GM18907 (cell line): ENCODE measurements at regions not wholly inside any gene's neighbourhood (a gene's known extent, or its start where the extent isn't known, plus 50 kb on each side); places are given as distances from the start of the nearest gene placed in this dataset.

Experiments
- ATAC-seq: cut with Tn5 transposase; IDR thresholded peaks from one replicate; pipeline ENCODE4 v1.9.1; 2021; ENCODE audit warnings: mild to moderate bottlenecking, moderate library complexity; ENCODE audit not compliant: unreplicated experiment

DNA sequence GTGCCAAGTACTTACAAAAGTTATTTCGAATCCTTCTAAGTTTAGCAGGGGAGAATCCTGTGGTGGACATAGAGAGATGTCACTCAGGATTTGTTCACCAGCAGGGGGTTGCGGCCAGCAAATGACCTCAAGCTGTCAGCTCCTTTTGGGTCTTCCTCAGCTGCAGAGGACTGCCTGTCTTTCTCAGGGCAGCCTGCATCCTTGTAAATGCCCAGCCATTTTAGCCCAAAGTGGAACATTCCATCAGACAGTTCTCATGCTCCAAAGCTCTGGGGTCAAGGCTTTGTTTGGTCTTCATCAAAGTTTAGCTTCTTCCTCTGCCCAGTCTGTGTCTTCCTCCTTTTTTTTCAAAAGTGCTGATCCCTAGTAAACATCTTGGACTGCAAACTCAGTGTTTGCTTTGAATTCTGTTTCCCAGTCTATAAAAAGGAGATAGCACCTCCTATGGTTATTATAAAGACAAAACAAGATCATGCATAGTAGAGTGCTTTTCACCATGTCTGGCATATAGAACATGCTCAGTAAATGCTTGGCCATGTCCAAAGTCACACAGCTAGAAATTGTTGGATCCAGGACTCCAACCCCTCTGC is 156.4 kb upstream of the GATB start:
- ATAC-seq = no peak

DNA sequence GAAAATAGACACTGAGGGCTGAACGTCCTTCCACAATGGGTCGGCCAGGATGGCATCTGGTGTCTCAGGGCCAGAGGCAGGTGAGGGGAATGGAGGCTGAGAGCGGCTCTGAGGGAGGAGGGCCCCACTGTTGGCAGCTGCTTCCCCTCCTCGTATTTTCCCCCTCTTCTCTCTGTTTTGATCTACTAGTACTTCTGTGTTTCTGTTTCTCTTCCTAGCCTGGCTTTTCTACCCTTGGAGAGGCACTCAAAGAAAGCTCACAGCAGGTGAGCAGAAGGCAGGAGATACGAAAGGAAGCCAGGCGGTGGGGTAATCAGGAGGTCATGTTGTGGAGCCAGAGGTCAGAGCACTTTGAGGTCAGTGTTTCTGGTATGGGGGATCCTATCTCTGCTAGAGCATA is 151.8 kb upstream of the GATB start:
- ATAC-seq = no peak

DNA sequence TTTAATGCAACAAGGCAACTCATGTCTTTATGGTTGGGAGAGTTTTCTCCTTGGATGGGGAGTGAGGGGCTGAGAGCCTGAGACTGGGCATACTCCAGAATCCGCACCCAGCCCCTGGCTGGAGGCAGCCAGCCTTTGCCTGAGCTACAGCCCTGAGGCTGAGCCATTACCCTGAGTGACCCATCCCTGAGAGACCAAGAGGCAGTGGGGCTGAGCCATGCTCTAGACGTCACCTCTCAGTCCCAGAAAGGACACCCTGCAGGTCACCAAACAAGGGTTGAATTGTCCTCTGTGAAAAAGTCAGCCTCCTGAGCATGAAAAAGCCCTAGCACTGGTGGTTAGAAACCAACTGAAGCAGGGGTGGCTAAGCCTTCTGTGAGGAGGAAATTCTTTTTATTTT is 151.2 kb upstream of the GATB start:
- no peak for ATAC-seq

DNA sequence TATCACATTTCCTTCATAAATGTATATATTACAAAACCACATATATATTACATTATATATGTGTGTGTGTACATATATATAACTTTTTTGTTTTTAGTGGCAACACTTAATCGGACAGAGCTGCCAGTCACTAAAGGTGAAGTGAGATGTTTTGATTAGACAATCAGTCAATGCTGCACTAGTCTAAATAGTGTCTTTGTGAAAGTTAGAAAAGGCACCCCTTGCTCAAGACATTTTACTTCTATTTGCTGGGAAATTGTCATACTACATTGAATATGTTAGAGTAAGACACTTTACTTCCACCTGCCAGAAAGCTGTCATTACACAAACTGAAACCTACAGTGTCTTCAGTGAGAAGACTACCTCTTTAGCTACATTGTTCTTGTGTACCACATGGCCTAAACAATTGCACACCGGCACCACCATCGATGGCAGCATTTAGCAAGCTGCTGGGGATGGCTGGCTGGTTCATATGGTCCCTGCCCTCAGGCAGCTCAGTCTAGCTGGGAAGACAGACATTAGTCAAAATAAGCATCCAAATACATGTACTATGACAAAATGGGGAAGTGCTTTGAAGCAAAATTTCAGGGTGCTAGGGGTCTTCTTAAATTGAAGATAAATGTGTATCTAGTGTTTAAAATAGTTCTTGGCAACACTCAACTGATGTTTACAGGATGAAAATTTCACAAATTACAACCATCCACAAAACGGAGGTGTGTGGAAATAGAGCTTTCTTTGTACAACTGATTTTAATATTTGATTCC is 148.1 kb upstream of the GATB start:
- ATAC-seq = no peak

DNA sequence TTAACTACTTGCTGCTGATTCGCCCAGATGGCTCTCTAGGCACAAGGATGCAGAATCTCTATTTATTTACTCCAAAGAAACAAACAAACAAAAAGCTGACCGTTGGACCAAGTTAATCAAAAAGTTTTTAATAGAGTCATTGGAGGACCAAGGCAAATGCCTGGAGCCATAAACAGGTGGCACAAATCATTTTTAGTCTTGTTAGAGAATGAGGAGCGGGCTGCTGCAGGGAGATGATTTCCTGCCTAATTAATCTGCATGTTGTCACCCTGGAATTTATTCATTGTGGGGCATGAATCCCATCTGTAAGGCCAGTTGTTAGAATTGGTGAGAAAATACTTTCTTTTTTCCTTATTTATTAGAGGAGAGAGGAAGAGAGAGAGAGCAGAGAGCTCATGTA is 147.4 kb upstream of the GATB start:
- ATAC-seq = no peak

- ATAC-seq = no peak
Observed at GRCh38 chr4:151906438-151906837, 145.6 kb upstream of the GATB start.

GRCh38 chr4:151905197-151905596 is 144.4 kb upstream of the GATB start:
- ATAC-seq = peak; percentile 92

- ATAC-seq = no peak
Observed at GRCh38 chr4:151901631-151902030, 140.8 kb upstream of the GATB start.

DNA sequence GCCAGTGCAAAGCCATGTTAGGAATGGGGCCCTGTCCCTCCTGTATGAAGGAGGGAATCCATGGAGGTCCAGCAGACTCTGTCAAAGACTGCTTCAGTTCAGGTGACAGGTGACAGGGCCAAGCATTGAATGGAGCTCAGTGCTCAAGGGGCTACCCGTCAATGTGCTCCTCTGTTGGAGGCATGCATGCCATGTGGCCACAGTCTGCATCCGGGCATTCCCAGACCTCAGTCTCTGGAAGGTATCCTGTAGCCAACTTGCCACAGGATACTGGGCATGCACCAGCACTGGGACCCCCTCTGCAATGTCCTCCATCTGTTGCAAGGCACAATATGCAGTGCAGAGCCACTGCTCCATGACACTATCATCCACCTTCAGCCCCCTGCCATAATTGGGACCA is 136.1 kb upstream of the GATB start:
- ATAC-seq = no peak

DNA sequence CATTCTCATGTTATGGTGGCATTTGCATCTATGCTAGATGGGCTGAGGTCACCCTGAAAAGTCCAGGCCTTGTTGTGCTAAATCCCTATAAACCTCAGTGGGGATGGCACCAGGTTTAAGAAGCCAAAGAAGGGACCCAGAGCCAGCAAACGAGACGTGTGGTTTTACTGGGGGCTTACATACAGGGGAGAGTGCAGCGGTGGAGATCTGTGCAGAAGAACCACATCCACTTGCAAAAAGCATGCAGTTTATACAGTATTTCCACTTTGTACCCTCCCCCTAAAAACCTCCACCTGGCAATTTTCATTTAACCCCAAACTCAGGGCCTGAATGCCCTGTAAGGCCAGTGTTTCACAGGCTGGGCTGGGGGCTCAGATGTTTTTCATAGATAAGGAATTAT is 134.9 kb upstream of the GATB start:
- no peak for ATAC-seq

DNA sequence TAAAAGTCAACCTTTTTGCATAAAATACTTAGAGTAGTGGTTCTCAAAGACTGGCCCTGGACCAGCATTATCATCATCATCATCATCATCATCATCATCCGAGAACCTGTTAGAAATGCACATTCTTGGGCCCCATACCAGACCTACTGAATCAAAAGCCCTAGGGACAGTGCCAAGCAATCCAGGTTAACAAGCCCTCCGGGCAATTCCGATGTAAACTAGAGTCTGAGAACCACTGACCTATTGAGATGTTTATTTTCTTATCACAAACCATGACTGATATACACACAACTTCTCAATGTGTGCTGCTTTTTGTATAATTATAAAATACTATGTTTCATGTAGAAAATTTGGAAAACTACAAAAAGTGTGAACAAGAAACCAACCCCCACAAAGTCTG is 133.4 kb upstream of the GATB start:
- ATAC-seq = no peak

DNA sequence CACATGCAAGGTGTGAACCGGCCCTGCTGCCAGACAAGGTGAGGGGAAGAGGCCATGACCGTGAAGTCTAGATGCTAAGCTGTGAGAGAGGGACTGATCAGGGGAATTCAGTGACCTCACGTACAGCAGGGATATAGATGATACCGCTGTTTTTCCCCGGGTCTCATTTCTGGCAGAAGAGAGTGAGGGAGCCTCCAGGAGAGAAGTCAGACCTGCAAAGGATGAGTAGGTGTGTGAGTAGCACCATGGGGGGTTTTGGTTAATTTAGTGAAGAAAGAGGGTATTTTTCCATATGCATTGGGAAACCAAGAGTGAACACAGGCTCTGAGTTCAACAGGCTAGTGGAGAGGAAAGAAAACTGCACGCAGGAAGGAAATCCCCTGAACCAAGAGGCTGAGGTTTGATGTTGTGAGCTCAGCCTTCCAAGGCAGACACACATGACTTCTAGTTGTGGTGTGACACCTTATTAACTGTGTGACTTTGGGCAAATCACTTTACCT is 127.6 kb upstream of the GATB start:
- peak; percentile 49 for ATAC-seq

GRCh38 chr4:151887816-151888180 is 127.0 kb upstream of the GATB start:
- peak; percentile 38 for ATAC-seq

- ATAC-seq = peak; percentile 81
Observed at GRCh38 chr4:151887031-151887815, 126.4 kb upstream of the GATB start.

DNA sequence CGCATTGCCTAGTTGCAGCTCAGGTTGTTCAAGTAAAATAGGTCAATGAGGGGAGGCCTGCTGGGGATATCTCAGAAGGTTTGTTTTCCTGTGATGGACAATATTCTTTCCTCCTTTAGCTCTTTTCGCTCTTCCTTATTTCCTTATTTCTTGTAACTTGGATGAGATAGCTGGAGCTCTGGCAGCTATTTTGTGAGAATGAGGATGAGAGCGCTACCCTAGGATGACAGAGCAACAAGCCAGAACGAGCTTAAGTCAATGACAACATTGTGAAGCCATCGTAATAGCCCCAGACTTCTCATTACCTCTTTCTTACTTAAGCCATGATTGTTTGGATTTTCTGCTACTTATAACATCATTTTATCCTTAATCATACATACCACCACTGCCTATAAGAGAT is 124.3 kb upstream of the GATB start:
- no peak for ATAC-seq

GRCh38 chr4:151883747-151884146 is 122.9 kb upstream of the GATB start:
- ATAC-seq = no peak

- ATAC-seq = peak; percentile 60
Observed at GRCh38 chr4:151882072-151882803, 121.4 kb upstream of the GATB start.

- ATAC-seq = no peak
Observed at GRCh38 chr4:151879705-151880445, 119.1 kb upstream of the GATB start.

- no peak for ATAC-seq
Observed at GRCh38 chr4:151876381-151876988, 115.7 kb upstream of the GATB start.

DNA sequence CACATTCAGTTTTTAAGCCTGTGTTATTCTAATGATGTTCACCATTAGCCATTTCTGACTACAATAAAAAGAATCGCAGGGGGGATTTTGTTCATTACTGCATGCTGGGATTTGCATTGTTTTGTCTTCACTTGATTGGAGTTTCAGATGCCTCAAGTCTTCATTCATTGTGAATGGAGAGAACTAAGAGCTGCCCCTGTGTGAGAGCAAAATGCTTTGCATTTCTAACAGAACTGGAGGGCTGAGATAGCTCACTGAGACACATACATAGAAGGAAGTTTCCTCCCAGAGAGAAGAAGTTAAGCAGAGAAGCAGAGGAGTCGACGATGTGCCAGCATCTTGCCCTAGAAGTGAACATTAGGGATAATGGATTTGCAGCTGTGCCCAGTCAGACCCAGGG is 113.5 kb upstream of the GATB start:
- no peak for ATAC-seq
